ENCODE measurements at regions not wholly inside any gene's neighbourhood (a gene's known extent, or its start where the extent isn't known, plus 50 kb on each side); places are given as distances from the start of the nearest gene placed in this dataset.

- no peak for DNase-seq
Observed at GRCh38 chr16:6558661-6559060, 774.0 kb upstream of the RBFOX1 start.

GRCh38 chr16:6558126-6558525 lies 774.5 kb upstream of the RBFOX1 start:
- no peak for DNase-seq

- DNase-seq, result peak; percentile 48
Observed at GRCh38 chr16:6557353-6558023, 775.2 kb upstream of the RBFOX1 start.

- no peak for DNase-seq
Observed at GRCh38 chr16:6549415-6549814, 783.2 kb upstream of the RBFOX1 start.

GRCh38 chr16:6548507-6548906 lies 784.1 kb upstream of the RBFOX1 start:
- DNase-seq, result peak; percentile 5

- DNase-seq, result no peak
Observed at GRCh38 chr16:6547131-6547530, 785.5 kb upstream of the RBFOX1 start.

GRCh38 chr16:6545329-6545728 lies 787.3 kb upstream of the RBFOX1 start:
- DNase-seq, result no peak

GRCh38 chr16:6541267-6541666 lies 791.4 kb upstream of the RBFOX1 start:
- DNase-seq, result no peak

- no peak for DNase-seq
Observed at GRCh38 chr16:6536411-6536810, 796.2 kb upstream of the RBFOX1 start.

GRCh38 chr16:6531067-6531466 lies 801.6 kb upstream of the RBFOX1 start:
- DNase-seq, result no peak

- no peak for DNase-seq
Observed at GRCh38 chr16:6528217-6528616, 804.4 kb upstream of the RBFOX1 start.

- no peak for DNase-seq
Observed at GRCh38 chr16:6527646-6528045, 805.0 kb upstream of the RBFOX1 start.

- no peak for DNase-seq
Observed at GRCh38 chr16:6524501-6524900, 808.1 kb upstream of the RBFOX1 start.

GRCh38 chr16:6517020-6517720 lies 815.5 kb upstream of the RBFOX1 start:
- DNase-seq, result no peak

GRCh38 chr16:6512512-6512911 lies 820.1 kb upstream of the RBFOX1 start:
- DNase-seq, result no peak

- DNase-seq, result no peak
Observed at GRCh38 chr16:6510261-6510660, 822.4 kb upstream of the RBFOX1 start.

GRCh38 chr16:6499413-6499812 lies 833.2 kb upstream of the RBFOX1 start:
- no peak for DNase-seq

GRCh38 chr16:6498858-6499257 lies 833.8 kb upstream of the RBFOX1 start:
- DNase-seq, result no peak

- no peak for DNase-seq
Observed at GRCh38 chr16:6496996-6497395, 835.6 kb upstream of the RBFOX1 start.

GRCh38 chr16:6495486-6496210 lies 837.0 kb upstream of the RBFOX1 start:
- DNase-seq, result no peak

GRCh38 chr16:6494716-6495115 lies 837.9 kb upstream of the RBFOX1 start:
- DNase-seq, result no peak

- DNase-seq, result no peak
Observed at GRCh38 chr16:6493555-6493954, 839.1 kb upstream of the RBFOX1 start.

- no peak for DNase-seq
Observed at GRCh38 chr16:6492742-6493141, 839.9 kb upstream of the RBFOX1 start.

- DNase-seq, result no peak
Observed at GRCh38 chr16:6484935-6485334, 847.7 kb upstream of the RBFOX1 start.
